Gastrocnemius medialis (tissue), 4 donors: ENCODE measurements at regions not wholly inside any gene's neighbourhood (a gene's known extent, or its start where the extent isn't known, plus 50 kb on each side); places are given as distances from the start of the nearest gene placed in this dataset.

Source experiments
- CTCF ChIP-seq, 5 experiments: fragments of 450-650 bp in 3 of 5; fragments of 200-600 bp in 2 of 5; sonication (generic) in 2 of 5; IDR thresholded peaks in 4 of 5; conservative IDR thresholded peaks in 1 of 5; 1 replicate in 4 of 5; 2 replicates in 1 of 5; pipeline ENCODE4 v1.5.1; 2016 to 2019; ENCODE audit warnings: antibody characterized with exemption in 5 of 5, mild to moderate bottlenecking in 3 of 5, moderate library complexity in 3 of 5
- POLR2A ChIP-seq, 2 donors: fragments of 450-650 bp; IDR thresholded peaks; one replicate each; pipeline ENCODE4 v1.6.1; 2017; ENCODE audit warnings: antibody characterized with exemption in 2 of 2, mild to moderate bottlenecking in 2 of 2, moderate library complexity in 2 of 2

- TF ChIP-seq CTCF (IDR thresholded peaks at IDR 0.05 in 4 of 5, conservative IDR thresholded peaks at IDR 0.05 in 1 of 5) (no peak), POLR2A (IDR thresholded peaks at IDR 0.05) (no peak)
These were observed 190.7 kb upstream of the MOCS1 start for GRCh38 chr6:40124924-40125323.
